ENCODE measurements at regions not wholly inside any gene's neighbourhood (a gene's known extent, or its start where the extent isn't known, plus 50 kb on each side); places are given as distances from the start of the nearest gene placed in this dataset.

GRCh38 chr6:141946502-141946901 is 186.2 kb upstream of the GJE1 start:
- FAIRE-seq = no peak
- no peak for ATAC-seq
- Histone ChIP-seq H3K4me1 (replicated peaks in 1 of 2; ENCODE audit: control insufficient read depth in 2 of 2, insufficient read depth in 2 of 2, low read length in 2 of 2) (no peaks in the 10 kb centered on the region), H3K36me3 (ENCODE audit: control insufficient read depth, insufficient read depth, low read length) (no peaks in the 10 kb centered on the region), H3K9ac (ENCODE audit: insufficient read depth in 1 of 2, low read depth in 2 of 2, low read length in 2 of 2) (no peak overlapping the region), H3K79me2 (ENCODE audit: control insufficient read depth, insufficient read depth, low read length) (no peaks in the 10 kb centered on the region), H3K27me3 (ENCODE audit: control insufficient read depth in 2 of 2, insufficient read depth in 2 of 2, low read length in 2 of 2) (no peaks in the 10 kb centered on the region), H2AFZ (ENCODE audit: low read depth, low read length) (no peak overlapping the region), H4K20me1 (replicated peaks; ENCODE audit: control insufficient read depth, insufficient read depth, low read length) (no peaks in the 10 kb centered on the region; the same call in 1 of the 2 replicates), H3K4me3 (no peak overlapping the region), H3K9me1 (ENCODE audit: control insufficient read depth, insufficient read depth, low read length) (no peaks in the 10 kb centered on the region), H3K4me2 (ENCODE audit: insufficient read depth, low read length) (no peak overlapping the region), H3K27ac (ENCODE audit: extremely low read depth, low read depth, low read length) (no peak overlapping the region), H3K9me3 (replicated peaks; ENCODE audit: control insufficient read depth, insufficient read depth, low read depth, low read length) (no peaks in the 10 kb centered on the region)
- DNase-seq (ENCODE audit: extremely low read depth in 1 of 4, low spot score in 3 of 4) = no peak
- 17% methylated on average over 2 of the region's 2 CpGs for WGBS (ENCODE audit: insufficient coverage, low coverage, missing lambda C conversion rate)
- ChIA-PET CTCF (ENCODE audit: low intra/inter-chr PET ratio) (no interaction called here), POLR2A (no interaction called here)
- TF ChIP-seq EZH2 (IDR thresholded peaks at IDR 0.05; ENCODE audit: borderline replicate concordance, low read depth, low read length) = no peak
- in situ Hi-C loops (cut with MboI) = no loop called here
- no TSS peak for BruUV-seq (replicated peaks)
- intact Hi-C loops (cut with micrococcal nuclease) = no loop called here

- POLR2A ChIA-PET = interaction anchor here (1.3 kb wide), 1 partner anchor 14 kb away, joined by 4 read pairs; no protein-coding TSS in a partner anchor
- TF ChIP-seq MCM2 (IDR thresholded peaks at IDR 0.05; ENCODE audit: low read depth) (no peak), ZNF77 (CRISPR knock-in tag; IDR thresholded peaks at IDR 0.05) (no peak), PATZ1 (CRISPR knock-in tag; IDR thresholded peaks at IDR 0.05; ENCODE audit: borderline replicate concordance) (no peak), ELF4 (CRISPR knock-in tag; IDR thresholded peaks at IDR 0.05) (no peak), ETS2 (tag; IDR thresholded peaks at IDR 0.05; ENCODE audit: borderline replicate concordance, poor library complexity, severe bottlenecking) (no peak), SOX6 (IDR thresholded peaks at IDR 0.05) (no peak), CC2D1A (IDR thresholded peaks at IDR 0.05) (no peak), ZBTB12 (CRISPR knock-in tag; IDR thresholded peaks at IDR 0.05) (no peak), CEBPB (tag; IDR thresholded peaks at IDR 0.05) (no peak), BDP1 (IDR thresholded peaks at IDR 0.05; ENCODE audit: insufficient read depth, insufficient read length) (no peak), HLTF (IDR thresholded peaks at IDR 0.05) (no peak), MLX (CRISPR knock-in tag; conservative IDR thresholded peaks at IDR 0.05) (no peak), BRCA1 (IDR thresholded peaks at IDR 0.05) (no peak), BRCA1 (CRISPR knock-in tag; IDR thresholded peaks at IDR 0.05) (no peak)
- Histone ChIP-seq H3K9ac (ENCODE audit: insufficient read depth in 1 of 2, low read depth in 2 of 2, low read length in 2 of 2) (no peak overlapping the region), H3K9me3 (replicated peaks; ENCODE audit: control insufficient read depth, insufficient read depth, low read depth, low read length) (no peaks in the 10 kb centered on the region), H3K4me1 (replicated peaks in 1 of 2; ENCODE audit: control insufficient read depth in 2 of 2, insufficient read depth in 2 of 2, low read length in 2 of 2) (no peaks in the 10 kb centered on the region), H3K79me2 (ENCODE audit: control insufficient read depth, insufficient read depth, low read length) (no peaks in the 10 kb centered on the region), H3K36me3 (ENCODE audit: control insufficient read depth, insufficient read depth, low read length) (no peaks in the 10 kb centered on the region), H3K27me3 (ENCODE audit: control insufficient read depth in 2 of 2, insufficient read depth in 2 of 2, low read length in 2 of 2) (no peaks in the 10 kb centered on the region), H3K27ac (ENCODE audit: extremely low read depth, low read depth, low read length) (no peak overlapping the region), H3K4me2 (ENCODE audit: insufficient read depth, low read length) (no peak overlapping the region), H3K9me1 (ENCODE audit: control insufficient read depth, insufficient read depth, low read length) (no peaks in the 10 kb centered on the region), H2AFZ (ENCODE audit: low read depth, low read length) (no peak overlapping the region), H3K4me3 (no peak overlapping the region), H4K20me1 (replicated peaks; ENCODE audit: control insufficient read depth, insufficient read depth, low read length) (no peaks in the 10 kb centered on the region)
- CTCF ChIA-PET (ENCODE audit: low intra/inter-chr PET ratio) = no interaction called here
- no peak for ATAC-seq
- intact Hi-C loops (cut with micrococcal nuclease) (no loop called here), in situ Hi-C loops (cut with MboI) (no loop called here)
- no peak for DNase-seq (ENCODE audit: extremely low read depth in 1 of 4, low spot score in 3 of 4)
- BruUV-seq (replicated peaks) = no TSS peak
- WGBS (ENCODE audit: insufficient coverage, low coverage, missing lambda C conversion rate) = 25% methylated on average over 1 of the region's 1 CpG
- FAIRE-seq = no peak
These were observed 194.1 kb upstream of the GJE1 start for GRCh38 chr6:141938664-141939063.

Measured in K562 (cell line).